GM21529 (cell line): ENCODE measurements at regions not wholly inside any gene's neighbourhood (a gene's known extent, or its start where the extent isn't known, plus 50 kb on each side); places are given as distances from the start of the nearest gene placed in this dataset.
"Not testable (repeated sequence)": the region's sequence is repeated elsewhere in the genome, so short reads cannot be mapped to it uniquely, and the experiment has no call there.

ENCODE experiments used
- ATAC-seq: cut with Tn5 transposase; IDR thresholded peaks from one replicate; pipeline ENCODE4 v1.9.1; 2021; ENCODE audit not compliant: unreplicated experiment

DNA sequence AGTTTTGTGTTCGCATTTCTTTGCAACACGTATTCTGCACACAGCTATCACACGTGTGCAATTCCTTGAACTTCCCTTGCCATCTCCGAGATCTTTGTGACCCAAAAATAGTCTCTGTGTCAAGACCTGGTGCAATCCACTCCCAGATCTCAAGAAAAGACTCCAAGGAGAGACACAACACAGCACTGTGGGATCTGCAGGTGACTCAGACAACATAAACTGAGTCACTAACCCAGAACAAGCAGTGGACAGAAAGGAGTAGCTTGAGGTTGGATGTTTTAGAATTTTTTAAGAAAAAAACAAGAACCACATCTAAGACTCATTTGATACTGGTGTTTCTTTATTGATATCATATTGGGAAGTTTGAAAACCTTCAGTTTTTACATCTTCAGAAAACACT lies 396.9 kb downstream of the AGTPBP1 start:
- ATAC-seq = no peak

DNA sequence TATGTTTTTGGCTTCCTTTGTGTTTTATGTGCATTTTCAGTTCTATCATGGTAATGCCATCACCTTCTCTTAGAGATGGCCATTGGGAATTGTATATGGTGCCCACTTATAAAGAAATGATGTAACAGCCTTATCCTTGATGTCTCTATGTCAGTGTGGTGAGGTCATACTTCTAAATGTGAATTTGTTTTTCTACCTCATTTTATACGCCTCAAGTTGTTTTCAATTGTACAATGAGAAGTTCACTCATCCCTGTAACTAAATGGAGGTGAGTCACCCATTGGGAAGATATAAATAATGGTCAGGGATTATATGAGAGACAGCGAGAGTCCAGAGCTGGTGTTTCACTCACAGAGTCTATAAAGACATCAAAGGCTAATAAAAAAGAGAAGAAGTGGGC lies 402.4 kb downstream of the AGTPBP1 start:
- no peak for ATAC-seq

DNA sequence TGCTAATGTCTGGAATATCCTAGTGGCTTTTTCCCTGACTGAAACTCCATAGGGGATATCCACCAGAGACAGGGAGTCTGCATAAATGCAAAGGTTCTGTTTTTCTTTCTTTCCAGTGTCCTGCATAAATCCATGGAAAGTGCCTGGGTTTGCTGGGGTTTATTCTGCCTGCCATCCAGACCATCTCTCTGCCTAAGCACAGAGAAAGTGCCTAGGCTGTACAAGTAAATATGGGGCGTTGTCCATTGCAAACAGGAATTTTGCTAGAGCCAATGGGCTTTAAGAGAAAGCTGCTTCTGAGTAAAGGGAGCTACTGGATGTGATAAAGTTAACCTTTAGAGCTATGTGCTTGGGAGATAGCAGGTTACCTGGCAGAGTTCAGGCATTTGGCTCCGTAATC lies 407.5 kb downstream of the AGTPBP1 start:
- ATAC-seq = no peak

DNA sequence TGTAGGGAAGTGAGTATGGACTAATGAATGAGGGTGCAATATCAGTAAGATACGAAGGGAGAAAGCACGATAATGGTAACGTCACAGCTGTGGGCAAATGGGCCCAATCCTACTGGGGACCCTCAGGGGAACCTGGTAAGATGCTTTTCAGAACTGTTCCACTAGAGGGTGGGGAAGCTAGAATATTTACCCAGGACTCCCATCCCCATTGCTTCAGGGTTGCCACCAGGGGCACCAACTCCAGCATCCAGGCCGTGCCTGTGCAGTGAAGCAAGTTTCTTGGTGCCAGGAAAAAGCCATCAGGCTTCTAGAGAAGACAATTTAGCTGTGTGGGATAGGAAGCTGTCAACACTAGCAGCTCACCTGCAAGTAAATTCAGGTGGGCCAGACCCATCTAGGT lies 409.3 kb downstream of the AGTPBP1 start:
- ATAC-seq = no peak

DNA sequence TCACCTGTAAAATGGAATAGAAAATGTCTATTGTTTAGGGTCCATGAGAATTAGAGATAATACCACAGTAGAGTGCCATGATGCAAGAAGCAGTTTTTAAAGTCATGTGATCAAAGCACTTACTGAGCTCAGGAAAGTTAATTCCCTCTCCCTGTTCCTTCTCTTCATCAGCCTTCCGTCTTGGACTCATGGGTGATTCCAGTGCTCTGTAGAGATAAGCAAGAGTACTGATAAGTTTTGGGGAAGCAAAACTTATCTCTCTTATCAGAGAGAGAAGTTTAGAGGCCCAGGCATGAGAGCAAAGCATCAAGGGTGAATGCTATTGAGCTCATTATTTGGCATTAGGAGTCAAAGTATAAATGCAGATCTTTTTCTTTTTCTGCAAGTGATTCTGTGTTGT lies 410.1 kb downstream of the AGTPBP1 start:
- no peak for ATAC-seq

DNA sequence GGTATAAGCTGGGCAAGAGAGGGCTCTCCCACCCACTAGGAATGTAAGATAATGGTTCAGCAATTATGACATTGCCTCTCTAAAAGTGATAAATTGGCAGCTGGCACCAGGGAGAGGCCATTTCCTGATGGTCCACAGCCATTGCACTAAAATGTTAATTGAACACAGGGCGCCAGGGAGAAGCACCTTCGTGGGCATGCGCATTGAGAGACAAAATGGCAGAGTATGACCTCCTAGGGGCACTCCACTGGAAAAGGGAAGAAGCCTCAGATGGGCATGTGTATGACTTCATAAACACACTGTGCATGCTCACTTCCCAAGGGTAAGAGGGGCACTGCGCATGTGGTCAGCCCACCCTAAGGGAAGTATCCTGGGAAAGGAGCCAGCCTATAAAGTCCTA lies 419.2 kb downstream of the AGTPBP1 start:
- ATAC-seq = no peak

DNA sequence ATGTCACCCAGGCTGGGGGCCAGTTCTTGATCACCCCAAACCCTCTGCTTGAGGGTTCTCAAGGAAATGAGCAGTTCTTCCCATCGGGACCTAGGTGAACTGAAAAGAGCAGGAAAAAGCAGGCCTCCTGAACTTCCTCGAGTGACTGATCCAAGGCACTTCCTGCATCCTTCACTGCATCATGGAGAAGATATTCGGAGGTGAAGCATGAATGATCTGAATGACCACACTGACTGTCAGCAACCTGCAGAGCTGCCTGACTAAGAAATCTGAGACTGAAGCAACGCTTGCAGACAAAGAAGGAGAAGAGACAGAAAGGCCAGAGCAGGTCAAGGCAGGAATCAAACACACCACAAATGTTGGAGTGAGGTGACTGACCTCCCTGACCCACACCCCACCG lies 420.2 kb downstream of the AGTPBP1 start:
- no peak for ATAC-seq

DNA sequence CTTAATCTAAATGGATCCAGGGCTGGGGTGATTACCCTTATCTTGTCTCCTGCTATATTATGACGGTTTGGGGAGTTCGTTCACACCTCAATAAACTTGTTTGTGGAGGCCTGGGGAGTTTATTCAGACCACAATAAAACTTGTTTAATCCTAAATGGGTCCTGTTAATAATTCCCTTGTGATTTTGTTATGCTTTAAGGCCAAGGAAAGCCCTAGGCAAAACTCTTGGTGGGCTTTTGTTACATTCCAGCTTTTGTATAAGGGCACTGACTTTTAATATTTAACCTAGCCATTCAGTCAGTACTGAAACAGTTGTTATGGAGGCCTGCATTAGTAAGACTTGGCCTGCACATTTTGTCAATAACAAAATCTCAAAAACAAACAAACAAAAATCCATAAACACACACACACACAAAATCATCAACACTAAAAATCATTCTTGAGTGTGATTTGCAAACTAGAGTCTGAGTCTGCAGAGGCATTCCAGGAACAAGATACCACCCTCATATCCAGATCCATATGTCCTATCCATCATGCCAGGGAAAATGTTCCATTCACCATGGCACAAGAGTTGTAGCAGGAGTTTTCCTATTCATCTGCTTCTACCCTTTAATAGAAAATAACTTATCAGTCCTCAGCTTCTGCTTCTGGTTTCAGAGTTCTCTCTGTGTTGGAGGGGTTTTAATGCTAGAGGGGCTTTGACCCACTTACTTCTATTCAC lies 421.7 kb downstream of the AGTPBP1 start:
- ATAC-seq = no peak

DNA sequence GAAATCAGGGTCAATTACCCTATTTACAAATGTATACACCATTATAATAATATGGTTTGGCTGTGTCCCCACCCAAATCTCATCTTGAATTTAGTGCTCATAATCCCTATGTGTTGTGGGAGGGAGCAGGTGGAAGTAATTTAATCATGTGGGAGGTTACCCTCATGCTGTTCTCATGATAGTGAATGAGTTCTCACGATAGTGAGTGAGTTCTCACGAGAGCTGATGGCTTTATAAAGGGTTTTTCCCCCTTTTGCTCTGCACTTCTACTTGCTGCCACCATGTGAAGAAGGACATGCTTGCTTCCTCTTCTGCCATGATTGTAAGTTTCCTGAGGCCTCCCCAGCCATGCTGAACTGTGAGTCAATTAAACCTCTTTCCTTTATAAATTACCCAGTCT lies 426.2 kb downstream of the AGTPBP1 start:
- not testable (repeated sequence) for ATAC-seq

DNA sequence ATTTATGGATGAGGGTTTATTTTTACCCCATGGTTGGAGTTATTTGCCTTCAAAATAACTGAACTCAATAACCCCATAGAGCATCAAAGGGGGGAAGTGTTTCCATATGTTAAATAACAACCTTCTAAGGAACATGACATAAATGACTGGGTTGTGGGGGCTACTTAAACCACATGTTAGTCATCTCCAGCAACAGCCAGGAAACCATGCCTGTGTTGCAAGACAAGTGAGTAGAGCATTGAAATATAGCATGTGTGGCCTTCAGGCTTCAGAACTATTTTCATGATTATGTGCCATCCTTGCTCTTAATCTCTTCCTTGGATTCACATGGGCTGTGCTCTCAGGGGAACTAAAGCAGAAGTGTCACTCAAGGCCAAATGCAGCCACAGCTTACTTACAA lies 431.2 kb downstream of the AGTPBP1 start:
- no peak for ATAC-seq

DNA sequence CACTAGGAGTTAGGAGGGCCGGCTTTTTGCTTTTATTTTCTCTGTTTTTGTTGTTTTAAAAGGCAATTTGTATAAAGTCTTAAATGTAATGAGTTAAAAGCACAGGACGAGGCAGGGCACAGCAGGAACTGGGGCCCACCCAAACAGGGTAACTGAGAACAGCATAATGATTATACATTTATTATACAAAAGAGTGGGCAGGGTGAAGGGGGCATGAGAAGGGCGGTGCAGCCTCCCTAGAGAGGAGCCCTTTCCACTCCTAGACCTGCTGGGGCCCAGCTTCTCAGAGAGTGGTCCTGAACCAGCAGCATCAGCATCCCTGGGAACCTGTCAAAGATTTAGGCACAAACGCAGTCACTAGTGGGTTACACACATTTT lies 438.0 kb downstream of the AGTPBP1 start:
- no peak for ATAC-seq

DNA sequence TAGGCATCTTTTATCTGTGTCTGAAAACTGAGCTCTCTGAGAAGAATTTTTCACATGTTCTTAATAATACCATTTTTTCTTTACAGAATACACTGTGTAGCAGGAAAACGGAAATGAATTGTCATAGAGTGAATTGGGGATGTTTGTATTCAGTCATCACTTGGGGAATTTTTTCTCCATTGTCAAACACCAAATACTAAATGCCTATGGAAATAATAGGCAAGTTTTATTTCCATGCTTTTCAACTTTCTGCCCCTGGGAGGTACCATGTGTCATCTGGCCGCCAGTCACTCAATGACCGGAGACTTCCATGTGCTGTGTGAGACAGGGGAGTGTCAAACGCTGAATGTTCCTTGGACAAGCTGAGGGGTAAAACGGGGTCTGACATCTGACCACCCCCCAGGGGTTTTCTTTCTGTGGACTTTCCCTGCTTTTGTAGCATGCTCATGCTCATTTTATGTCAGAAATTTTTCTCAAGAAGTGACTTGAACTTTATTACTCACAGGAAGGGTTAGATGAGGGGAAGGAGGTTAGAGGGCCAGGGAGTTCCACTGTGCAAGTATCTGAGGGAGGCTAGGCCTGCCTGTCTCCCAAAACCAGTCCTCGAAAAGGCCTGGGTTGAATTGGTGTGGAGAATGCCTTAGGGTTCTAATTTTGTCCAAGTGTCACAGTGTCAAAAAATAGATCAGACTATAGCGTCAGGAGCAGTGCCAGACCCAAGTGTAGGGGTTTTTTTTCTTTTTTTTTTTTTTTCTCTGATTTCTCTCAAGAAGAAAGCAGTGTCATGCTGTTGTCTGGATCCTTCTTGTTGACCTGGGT lies 438.6 kb downstream of the AGTPBP1 start:
- no peak for ATAC-seq

DNA sequence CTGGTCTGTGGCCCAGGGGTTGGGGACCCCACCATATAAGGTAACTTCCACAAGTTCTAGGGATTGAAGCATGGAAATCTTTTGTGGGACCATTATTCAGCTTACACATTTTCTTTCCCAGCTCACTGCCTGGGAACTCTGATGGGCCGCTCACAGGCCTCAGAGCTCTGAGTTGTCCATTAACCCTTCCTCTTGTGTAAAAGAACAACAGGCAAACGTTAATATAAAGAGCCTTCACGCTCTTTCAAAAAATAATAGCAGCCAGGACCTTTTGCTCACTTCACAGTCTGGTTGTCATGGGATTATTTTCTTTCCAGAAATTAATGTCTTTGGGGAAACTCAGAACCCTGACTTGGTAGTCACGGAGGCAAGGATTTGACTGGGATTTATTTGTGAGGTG lies 443.3 kb downstream of the AGTPBP1 start:
- ATAC-seq = no peak

DNA sequence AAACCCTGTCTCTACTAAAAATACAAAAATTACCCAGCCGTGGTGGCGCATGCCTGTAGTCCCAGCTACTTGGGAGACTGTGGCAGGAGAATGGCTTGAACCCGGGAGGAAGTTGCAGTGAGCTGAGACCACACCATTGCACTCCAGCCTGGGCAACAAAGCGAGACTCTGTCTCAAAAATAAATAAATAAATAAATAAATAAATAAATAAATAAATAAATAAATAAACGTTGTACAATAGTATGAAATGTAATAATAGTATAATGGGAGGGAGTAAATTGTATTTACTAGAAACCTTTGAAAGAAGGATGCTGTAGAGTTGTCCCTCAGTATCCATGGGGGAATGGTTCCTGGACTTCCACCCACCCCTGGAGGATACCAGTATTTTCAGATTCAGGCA lies 446.5 kb downstream of the AGTPBP1 start:
- not testable (repeated sequence) for ATAC-seq

DNA sequence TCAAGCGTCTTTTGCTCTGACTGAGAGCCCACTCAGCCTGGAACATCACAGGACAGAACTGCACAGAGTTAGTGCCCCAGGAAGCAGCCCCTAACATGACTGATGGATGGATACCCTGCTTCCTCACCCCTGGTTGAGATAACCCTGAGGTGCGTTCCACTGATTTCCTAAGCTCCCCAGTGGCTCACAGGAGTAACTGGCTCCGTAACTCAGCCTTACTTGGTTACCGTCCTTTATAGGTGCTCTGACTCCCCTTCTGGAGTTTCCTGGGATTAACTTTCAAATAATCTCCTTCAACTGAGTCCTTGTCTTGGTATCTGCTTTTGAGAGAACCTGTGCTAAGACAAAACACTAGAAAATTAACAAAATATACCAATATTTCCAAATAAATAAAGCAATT lies 449.5 kb downstream of the AGTPBP1 start:
- no peak for ATAC-seq

DNA sequence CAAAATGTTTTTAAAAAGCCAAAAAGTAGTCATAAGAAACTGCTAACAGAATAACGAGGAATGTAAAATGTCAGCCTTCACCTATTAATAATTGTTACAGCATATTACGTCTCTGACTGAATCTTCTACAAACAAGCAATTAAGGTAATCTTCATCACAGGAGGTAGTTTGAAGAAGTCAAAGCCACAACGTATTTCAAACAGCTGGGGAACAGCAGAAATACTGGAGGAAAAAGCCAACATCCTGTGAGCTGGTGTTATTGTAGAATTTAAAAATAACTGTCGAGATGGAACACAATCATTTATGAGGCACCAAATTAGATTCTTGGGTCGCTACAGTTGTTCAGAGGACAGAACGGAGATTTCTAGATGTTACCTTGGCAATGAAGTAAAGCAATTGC lies 450.5 kb downstream of the AGTPBP1 start:
- ATAC-seq = no peak

DNA sequence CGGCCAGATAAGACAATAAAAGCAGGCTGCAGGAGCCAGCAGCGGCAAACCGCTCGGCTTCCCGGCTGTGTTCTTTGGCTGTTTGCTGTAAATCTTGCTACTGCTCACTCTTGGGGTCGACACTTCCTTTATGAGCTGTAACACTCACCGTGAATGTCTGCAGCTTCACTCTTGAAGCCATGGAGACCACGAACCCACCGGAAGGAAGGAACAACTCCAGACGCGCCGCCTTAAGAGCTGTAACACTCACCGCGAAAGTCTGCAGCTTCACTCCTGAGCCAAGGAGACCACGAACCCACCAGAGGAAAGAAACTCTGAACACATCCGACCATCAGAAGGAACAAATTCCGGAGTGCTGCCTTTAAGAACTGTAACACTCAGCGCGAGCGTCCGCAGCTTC lies 451.7 kb downstream of the AGTPBP1 start:
- no peak for ATAC-seq

DNA sequence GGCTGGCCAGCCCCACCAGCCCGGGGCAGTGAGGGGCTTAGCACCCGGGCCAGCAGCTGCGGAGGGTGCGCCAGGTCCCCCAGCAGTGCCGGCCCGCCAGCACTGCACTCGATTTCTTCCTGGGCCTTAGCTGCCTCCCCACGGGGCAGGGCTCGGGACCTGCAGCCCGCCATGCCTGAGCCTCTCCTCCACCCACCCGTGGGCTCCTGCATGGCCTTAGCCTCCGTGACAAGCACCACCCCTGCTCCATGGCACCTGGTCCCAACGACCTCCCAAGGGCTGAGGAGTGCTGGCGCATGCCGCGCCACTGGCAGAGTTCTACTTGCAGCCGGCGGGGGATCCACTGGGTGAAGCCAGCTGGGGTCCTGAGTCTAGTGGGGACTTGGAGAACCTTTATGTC lies 452.6 kb downstream of the AGTPBP1 start:
- no peak for ATAC-seq

DNA sequence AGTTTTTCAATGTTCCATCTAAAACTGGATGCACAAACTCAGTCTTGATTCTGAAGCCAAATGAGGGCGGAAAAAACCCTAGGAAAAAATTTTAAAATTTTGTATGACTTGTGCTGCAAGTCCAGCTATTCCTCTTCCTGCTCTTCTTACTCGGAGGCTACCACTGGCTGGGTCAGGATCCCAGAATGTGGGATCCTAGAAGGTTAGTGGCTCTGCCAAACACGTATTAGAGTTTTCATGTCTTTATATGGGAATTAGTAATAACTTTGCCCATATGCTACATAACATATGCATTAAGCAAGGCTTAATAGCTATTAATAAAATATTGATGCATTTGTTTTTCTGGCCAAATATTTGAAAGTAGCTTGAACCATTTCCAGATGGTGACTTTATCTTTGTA lies 458.3 kb downstream of the AGTPBP1 start:
- ATAC-seq = no peak

DNA sequence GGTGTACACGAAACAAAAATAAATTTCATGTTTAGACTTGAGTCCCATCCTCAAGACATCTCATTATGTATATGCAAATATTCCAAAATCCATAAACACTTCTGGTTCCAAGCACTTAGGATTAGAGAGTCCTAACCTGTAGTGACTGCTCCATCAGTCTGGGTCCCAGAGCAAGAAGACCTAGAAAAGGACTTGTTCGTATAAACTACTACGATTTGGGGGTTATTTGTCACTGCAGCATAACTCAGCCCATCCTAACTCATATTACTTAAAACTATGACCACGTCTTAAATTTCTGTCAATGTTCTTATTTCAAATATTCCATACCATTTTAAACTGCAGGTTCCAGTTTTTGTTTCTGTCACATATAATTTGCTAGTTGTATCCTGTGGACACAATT lies 463.0 kb downstream of the AGTPBP1 start:
- no peak for ATAC-seq

DNA sequence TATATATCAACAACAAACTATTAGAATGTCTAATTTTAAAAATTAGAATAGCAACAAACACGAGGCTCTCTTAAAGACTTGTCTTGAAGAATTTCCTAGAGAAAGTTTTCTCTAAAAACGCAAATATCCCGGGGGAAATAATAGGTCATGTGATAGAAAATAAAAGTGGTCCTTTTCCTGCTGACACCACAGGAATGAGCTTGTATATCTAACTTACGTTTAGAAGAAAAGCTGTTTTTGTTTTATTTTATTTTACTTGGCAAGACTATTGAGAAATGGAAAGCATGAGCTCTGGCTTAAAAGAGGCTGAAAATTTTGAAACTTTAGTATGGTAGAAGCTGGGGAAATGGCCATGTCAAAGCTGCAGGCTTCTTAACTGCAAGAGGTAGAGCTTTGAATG lies 465.0 kb downstream of the AGTPBP1 start:
- ATAC-seq = no peak

DNA sequence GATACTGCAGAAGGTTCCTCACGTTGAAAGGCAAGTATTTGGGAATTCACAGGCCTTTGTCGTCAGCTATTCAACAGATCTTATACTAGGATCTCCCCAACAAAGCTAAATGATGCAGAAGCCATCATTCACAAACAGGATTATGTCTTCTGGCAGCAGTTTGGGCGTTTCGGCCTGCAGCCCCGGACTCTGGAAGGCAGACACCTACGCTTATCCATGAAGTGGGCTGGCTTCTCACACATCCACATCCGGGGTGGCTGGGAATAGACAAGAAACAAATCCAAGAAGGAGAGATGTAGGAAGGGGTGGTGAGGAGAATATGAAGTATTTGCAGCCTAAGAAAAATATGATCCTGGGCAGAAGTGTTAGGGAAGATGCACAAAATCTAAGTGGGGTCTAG lies 471.9 kb downstream of the AGTPBP1 start:
- no peak for ATAC-seq

DNA sequence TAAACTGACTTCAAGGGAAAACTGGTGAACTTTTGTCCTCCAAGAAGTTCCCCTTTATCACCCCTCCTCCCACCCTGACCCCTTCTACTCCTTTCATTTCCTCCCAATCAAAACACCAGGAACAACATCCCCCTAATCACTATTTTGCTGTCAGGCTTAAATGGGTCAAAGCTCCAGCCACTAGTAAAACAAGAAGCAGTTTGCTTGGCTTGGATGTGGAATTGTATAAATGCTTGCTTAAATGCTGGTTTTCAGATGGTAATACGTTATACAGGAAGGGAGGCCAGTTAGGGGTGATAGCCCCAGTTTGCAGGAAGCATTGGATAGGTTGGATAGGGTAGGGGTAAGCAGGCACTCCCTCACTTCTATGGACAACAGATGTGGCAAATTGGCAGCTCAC lies 473.6 kb downstream of the AGTPBP1 start:
- ATAC-seq = no peak
